WERI-Rb-1 (cell line): ENCODE measurements at regions not wholly inside any gene's neighbourhood (a gene's known extent, or its start where the extent isn't known, plus 50 kb on each side); places are given as distances from the start of the nearest gene placed in this dataset.

ENCODE experiments used
- DNase-seq: peaks from one replicate; pipeline ENCODE4 v3.0.0-alpha.2; 2020
- H3K27ac ChIP-seq: fragments of 250-450 bp; sonication (Bioruptor Pico); 2 replicates; pipeline ENCODE4 v1.5.1; 2020; ENCODE audit warnings: mild to moderate bottlenecking, moderate library complexity
- H3K27me3 ChIP-seq: fragments of 250-450 bp; sonication (Bioruptor Pico); 2 replicates; pipeline ENCODE4 v1.5.1; 2021; ENCODE audit warnings: mild to moderate bottlenecking, low read depth, moderate library complexity; ENCODE audit not compliant: insufficient read depth, severe bottlenecking
- H3K36me3 ChIP-seq: fragments of 250-450 bp; sonication (Bioruptor Pico); 2 replicates; pipeline ENCODE4 v1.5.1; 2020; ENCODE audit warnings: mild to moderate bottlenecking, moderate library complexity
- H3K4me3 ChIP-seq: 2 replicates; pipeline ENCODE4 v1.5.1; 2011; ENCODE audit warnings: low read depth, mild to moderate bottlenecking, control low read depth, low read length
- H3K9me3 ChIP-seq: fragments of 250-450 bp; sonication (Bioruptor Pico); 2 replicates; pipeline ENCODE4 v1.5.1; 2021; ENCODE audit warnings: mild to moderate bottlenecking, moderate library complexity; ENCODE audit not compliant: severe bottlenecking
- CTCF ChIP-seq: IDR thresholded peaks from 2 replicates; pipeline ENCODE4 v1.5.1; 2011; ENCODE audit warnings: low read depth, mild to moderate bottlenecking, control low read depth, inconsistent platforms, low read length

- Histone ChIP-seq H3K9me3 (no peaks in the 10 kb centered on the region), H3K36me3 (no peaks in the 10 kb centered on the region), H3K4me3 (no peak overlapping the region), H3K27ac (no peak overlapping the region), H3K27me3 (no peaks in the 10 kb centered on the region)
- no peak for TF ChIP-seq CTCF
- no peak for DNase-seq
These were observed 323.0 kb downstream of the HS3ST1 start for GRCh38 chr4:11105715-11106114.

- Histone ChIP-seq H3K9me3 (no peaks in the 10 kb centered on the region), H3K27ac (no peak overlapping the region), H3K27me3 (no peaks in the 10 kb centered on the region), H3K4me3 (no peak overlapping the region), H3K36me3 (no peaks in the 10 kb centered on the region)
- TF ChIP-seq CTCF, result no peak
- no peak for DNase-seq
These were observed 330.2 kb downstream of the HS3ST1 start for GRCh38 chr4:11098461-11098860.

- H3K9me3 ChIP-seq, result no peaks in the 10 kb centered on the region
- DNase-seq, result no peak
- no peak overlapping the region for H3K27ac ChIP-seq
- no peaks in the 10 kb centered on the region for H3K36me3 ChIP-seq
- H3K4me3 ChIP-seq, result no peak overlapping the region
- no peak for TF ChIP-seq CTCF
- H3K27me3 ChIP-seq, result no peaks in the 10 kb centered on the region
These were observed 331.0 kb downstream of the HS3ST1 start for GRCh38 chr4:11097725-11098124.

- DNase-seq, result no peak
- Histone ChIP-seq H3K9me3 (no peaks in the 10 kb centered on the region), H3K27me3 (no peaks in the 10 kb centered on the region), H3K27ac (no peak overlapping the region), H3K4me3 (no peak overlapping the region), H3K36me3 (no peaks in the 10 kb centered on the region)
- TF ChIP-seq CTCF, result no peak
These were observed 347.7 kb downstream of the HS3ST1 start for GRCh38 chr4:11081006-11081405.

GRCh38 chr4:11079171-11079570 lies 349.5 kb downstream of the HS3ST1 start:
- no peak for DNase-seq
- Histone ChIP-seq H3K36me3 (no peaks in the 10 kb centered on the region), H3K27me3 (no peaks in the 10 kb centered on the region), H3K4me3 (no peak overlapping the region), H3K27ac (no peak overlapping the region), H3K9me3 (no peaks in the 10 kb centered on the region)
- no peak for TF ChIP-seq CTCF

- no peak overlapping the region for H3K4me3 ChIP-seq
- no peak overlapping the region for H3K27ac ChIP-seq
- H3K36me3 ChIP-seq, result no peaks in the 10 kb centered on the region
- no peak for DNase-seq
- no peaks in the 10 kb centered on the region for H3K27me3 ChIP-seq
- TF ChIP-seq CTCF, result no peak
- H3K9me3 ChIP-seq, result no peaks in the 10 kb centered on the region
These were observed 354.0 kb downstream of the HS3ST1 start for GRCh38 chr4:11074581-11075241.
